A673 (cell line): ENCODE measurements at regions not wholly inside any gene's neighbourhood (a gene's known extent, or its start where the extent isn't known, plus 50 kb on each side); places are given as distances from the start of the nearest gene placed in this dataset.

Source experiments
- BruUV-seq: library from RNA; stranded (reverse); fragments of 400-500 nt; replicated peaks from 2 replicates; lab custom pipeline; 2021; lab: Mats Ljungman, UMichigan
- CTCF ChIA-PET: fragments of 300-600 bp; sonication (Branson Sonifier 250); formaldehyde crosslinking; loops from one replicate; lab custom pipeline; 2022; ENCODE audit warnings: antibody characterized with exemption; lab: Charles Lee
- POLR2A ChIA-PET: fragments of 300-600 bp; sonication (Branson Sonifier 250); formaldehyde crosslinking; loops from one replicate; lab custom pipeline; 2022; ENCODE audit warnings: antibody characterized with exemption; ENCODE audit not compliant: low non-redundant PET; lab: Charles Lee
- DNase-seq: peaks from one replicate; pipeline ENCODE4 v3.0.0-alpha.2; 2015; ENCODE audit warnings: low spot score
- H3K27ac ChIP-seq: fragments of 200-600 bp; sonication (generic); 2 replicates; pipeline ENCODE4 v1.5.1; 2016; ENCODE audit warnings: mixed run types, low read depth, mild to moderate bottlenecking, mixed read lengths, antibody characterized with exemption, low read length; ENCODE audit not compliant: poor library complexity, severe bottlenecking
- H3K27me3 ChIP-seq: fragments of 200-600 bp; sonication (generic); replicated peaks from 2 replicates; pipeline ENCODE4 v1.6.1; 2017; ENCODE audit warnings: mixed run types, low read depth, mild to moderate bottlenecking, mixed read lengths, antibody characterized with exemption, low read length; ENCODE audit not compliant: insufficient read depth, poor library complexity
- H3K36me3 ChIP-seq: fragments of 200-600 bp; sonication (generic); 2 replicates; pipeline ENCODE4 v1.6.1; 2016; ENCODE audit warnings: mixed run types, mild to moderate bottlenecking, mixed read lengths, antibody characterized with exemption, low read length; ENCODE audit not compliant: insufficient read depth, poor library complexity, severe bottlenecking
- H3K4me1 ChIP-seq: fragments of 200-600 bp; sonication (generic); 2 replicates; pipeline ENCODE4 v1.6.1; 2017; ENCODE audit warnings: mixed run types, mild to moderate bottlenecking, mixed read lengths, antibody characterized with exemption, low read length; ENCODE audit not compliant: insufficient read depth, poor library complexity, severe bottlenecking
- H3K4me3 ChIP-seq: fragments of 200-600 bp; sonication (generic); 2 replicates; pipeline ENCODE4 v1.5.1; 2016; ENCODE audit warnings: low read depth, mixed run types, mild to moderate bottlenecking, mixed read lengths, low read length; ENCODE audit not compliant: poor library complexity, severe bottlenecking
- H3K9me3 ChIP-seq: fragments of 200-600 bp; sonication (generic); 2 replicates; pipeline ENCODE4 v1.6.1; 2016; ENCODE audit warnings: mixed run types, low read depth, mild to moderate bottlenecking, mixed read lengths, antibody characterized with exemption, low read length; ENCODE audit not compliant: poor library complexity, severe bottlenecking
- EZH2 ChIP-seq: fragments of 200-600 bp; sonication (generic); IDR thresholded peaks from 2 replicates; pipeline ENCODE4 v1.6.1; 2017; ENCODE audit warnings: borderline replicate concordance, low read depth, mild to moderate bottlenecking, mixed read lengths, antibody characterized with exemption, low read length; ENCODE audit not compliant: poor library complexity, severe bottlenecking
- intact Hi-C: fragments of 100-400 bp; cut with micrococcal nuclease; formaldehyde crosslinking; loops from one replicate; pipeline ENCODE4 v1.10.0; 2022; ENCODE audit not compliant: unreplicated experiment
- TF ChIP-seq, protein P1 (sequence below): fragments of 300-800, 200-600 bp; sonication (generic); conservative IDR thresholded peaks from 2 replicates; pipeline ENCODE4 v1.5.1; 2017; ENCODE audit warnings: low read depth, mild to moderate bottlenecking, antibody characterized with exemption, low read length, moderate library complexity, mixed read lengths

DNA sequence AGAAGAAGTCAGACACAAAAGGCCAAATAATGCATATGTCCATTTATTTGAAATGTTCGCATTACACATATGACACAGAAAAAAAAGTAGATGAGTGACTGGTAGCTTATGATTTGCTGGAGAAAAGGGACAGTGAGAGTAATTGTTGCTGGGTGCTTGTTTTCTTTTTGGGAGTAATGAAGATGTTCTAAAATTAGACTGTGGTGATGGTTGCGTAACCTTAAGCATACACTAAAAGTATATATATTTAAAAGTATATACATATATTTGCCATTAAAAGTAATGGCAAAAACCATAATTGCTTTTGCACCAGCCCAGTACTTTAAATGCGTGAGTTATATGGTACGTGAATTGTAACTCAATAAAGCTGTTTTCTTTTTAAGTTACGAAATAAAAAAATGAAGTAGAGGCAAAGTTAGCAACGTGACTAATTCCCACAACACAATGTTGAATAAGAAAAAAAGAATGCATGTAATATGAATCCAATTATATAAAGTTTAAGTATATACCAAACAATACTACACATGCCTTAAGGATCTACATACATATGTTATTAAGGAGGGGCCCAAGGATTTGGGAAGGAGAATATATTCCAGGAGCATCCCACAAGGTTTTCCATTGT is 360.4 kb upstream of the CELF2 start:
- H3K27me3 ChIP-seq = no peaks in the 10 kb centered on the region
- TF ChIP-seq, protein P1, sequence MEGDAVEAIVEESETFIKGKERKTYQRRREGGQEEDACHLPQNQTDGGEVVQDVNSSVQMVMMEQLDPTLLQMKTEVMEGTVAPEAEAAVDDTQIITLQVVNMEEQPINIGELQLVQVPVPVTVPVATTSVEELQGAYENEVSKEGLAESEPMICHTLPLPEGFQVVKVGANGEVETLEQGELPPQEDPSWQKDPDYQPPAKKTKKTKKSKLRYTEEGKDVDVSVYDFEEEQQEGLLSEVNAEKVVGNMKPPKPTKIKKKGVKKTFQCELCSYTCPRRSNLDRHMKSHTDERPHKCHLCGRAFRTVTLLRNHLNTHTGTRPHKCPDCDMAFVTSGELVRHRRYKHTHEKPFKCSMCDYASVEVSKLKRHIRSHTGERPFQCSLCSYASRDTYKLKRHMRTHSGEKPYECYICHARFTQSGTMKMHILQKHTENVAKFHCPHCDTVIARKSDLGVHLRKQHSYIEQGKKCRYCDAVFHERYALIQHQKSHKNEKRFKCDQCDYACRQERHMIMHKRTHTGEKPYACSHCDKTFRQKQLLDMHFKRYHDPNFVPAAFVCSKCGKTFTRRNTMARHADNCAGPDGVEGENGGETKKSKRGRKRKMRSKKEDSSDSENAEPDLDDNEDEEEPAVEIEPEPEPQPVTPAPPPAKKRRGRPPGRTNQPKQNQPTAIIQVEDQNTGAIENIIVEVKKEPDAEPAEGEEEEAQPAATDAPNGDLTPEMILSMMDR = no peak
- no peak for TF ChIP-seq EZH2
- ChIA-PET POLR2A (no interaction called here), CTCF (no interaction called here)
- H3K36me3 ChIP-seq = no peaks in the 10 kb centered on the region
- H3K9me3 ChIP-seq = no peaks in the 10 kb centered on the region
- no peak overlapping the region for H3K4me3 ChIP-seq
- no peak for DNase-seq
- no TSS peak for BruUV-seq
- intact Hi-C loops = no loop called here
- H3K4me1 ChIP-seq = no peaks in the 10 kb centered on the region
- no peak overlapping the region for H3K27ac ChIP-seq

DNA sequence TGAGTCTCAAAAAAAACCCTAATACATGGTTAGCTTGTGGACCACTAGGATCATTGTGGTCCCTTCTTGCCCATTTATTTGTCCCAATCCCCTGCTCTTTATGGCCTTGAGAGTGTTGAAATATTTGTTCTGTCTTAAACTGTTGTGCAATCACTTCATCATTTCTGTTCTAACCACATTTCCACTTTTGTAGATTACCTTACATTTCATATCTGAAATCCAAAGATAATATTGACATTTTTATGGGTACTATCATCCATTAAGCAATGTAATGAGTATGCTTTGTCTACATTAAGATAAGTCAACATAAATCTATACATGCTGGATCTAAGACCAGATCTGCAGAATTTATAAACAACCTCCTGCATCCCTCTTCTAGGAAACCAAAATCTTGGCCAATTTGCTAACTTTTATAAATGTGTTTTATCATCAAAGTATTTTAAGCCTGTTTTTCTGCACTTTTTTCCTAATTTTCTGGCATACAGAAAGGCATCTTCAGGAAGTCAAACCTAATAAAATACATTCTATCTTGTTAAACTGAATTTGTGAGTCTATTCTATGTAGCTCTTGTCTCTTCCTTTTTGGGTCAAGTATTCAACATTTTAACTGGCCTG is 359.4 kb upstream of the CELF2 start:
- intact Hi-C loops = no loop called here
- Histone ChIP-seq H3K4me3 (no peak overlapping the region), H3K27ac (no peak overlapping the region), H3K27me3 (peaks cover 4% of the 10 kb centered on the region), H3K9me3 (no peaks in the 10 kb centered on the region), H3K36me3 (no peaks in the 10 kb centered on the region), H3K4me1 (no peaks in the 10 kb centered on the region)
- DNase-seq = no peak
- BruUV-seq = no TSS peak
- ChIA-PET CTCF (no interaction called here), POLR2A (no interaction called here)
- TF ChIP-seq EZH2 = no peak
- TF ChIP-seq, protein P1 = no peak

DNA sequence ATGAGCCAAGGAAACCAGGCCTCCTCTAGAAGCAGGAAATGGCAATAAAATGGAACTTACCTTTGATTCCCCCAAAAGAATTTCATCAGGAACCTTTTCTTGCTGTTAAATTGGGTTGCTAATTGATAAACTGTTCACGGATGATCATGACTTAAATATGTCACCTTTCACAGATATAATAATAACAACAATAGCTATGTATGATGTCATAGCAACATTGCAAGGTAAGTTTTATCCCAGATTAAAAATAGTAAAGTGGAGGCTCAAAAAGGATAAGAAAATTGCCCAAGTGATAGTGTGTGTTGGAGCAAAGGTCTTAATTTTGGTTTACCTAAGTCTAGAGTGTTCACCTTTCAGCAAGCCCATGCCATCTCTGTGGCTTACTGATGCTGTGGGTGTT is 357.6 kb upstream of the CELF2 start:
- no peak overlapping the region for H3K4me3 ChIP-seq
- intact Hi-C loops = no loop called here
- ChIA-PET CTCF (no interaction called here), POLR2A (no interaction called here)
- no peak for TF ChIP-seq EZH2
- TF ChIP-seq, protein P1 = no peak
- no peak for DNase-seq
- no peak overlapping the region for H3K27ac ChIP-seq
- no peaks in the 10 kb centered on the region for H3K9me3 ChIP-seq
- H3K4me1 ChIP-seq = no peaks in the 10 kb centered on the region
- peaks cover 9% of the 10 kb centered on the region for H3K27me3 ChIP-seq
- no peaks in the 10 kb centered on the region for H3K36me3 ChIP-seq
- BruUV-seq = no TSS peak
